Testis (tissue), 2 donors: ENCODE measurements at regions not wholly inside any gene's neighbourhood (a gene's known extent, or its start where the extent isn't known, plus 50 kb on each side); places are given as distances from the start of the nearest gene placed in this dataset.

Experiments
- POLR2A ChIP-seq: fragments of 450-650 bp; IDR thresholded peaks from one replicate; pipeline ENCODE4 v1.6.1; 2017; ENCODE audit warnings: antibody characterized with exemption, mild to moderate bottlenecking, moderate library complexity
- TF ChIP-seq, protein P1 (sequence below), 3 experiments: fragments of 450-650 bp in 2 of 3; fragments of 200-600 bp in 1 of 3; sonication (generic) in 1 of 3; IDR thresholded peaks; one replicate each; pipeline ENCODE4 v1.5.1; 2016 to 2019; ENCODE audit warnings: antibody characterized with exemption in 3 of 3, mild to moderate bottlenecking in 2 of 3, moderate library complexity in 1 of 3

GRCh38 chr10:10956681-10957542 lies 60.8 kb upstream of the CELF2 start:
- TF ChIP-seq, protein P1, sequence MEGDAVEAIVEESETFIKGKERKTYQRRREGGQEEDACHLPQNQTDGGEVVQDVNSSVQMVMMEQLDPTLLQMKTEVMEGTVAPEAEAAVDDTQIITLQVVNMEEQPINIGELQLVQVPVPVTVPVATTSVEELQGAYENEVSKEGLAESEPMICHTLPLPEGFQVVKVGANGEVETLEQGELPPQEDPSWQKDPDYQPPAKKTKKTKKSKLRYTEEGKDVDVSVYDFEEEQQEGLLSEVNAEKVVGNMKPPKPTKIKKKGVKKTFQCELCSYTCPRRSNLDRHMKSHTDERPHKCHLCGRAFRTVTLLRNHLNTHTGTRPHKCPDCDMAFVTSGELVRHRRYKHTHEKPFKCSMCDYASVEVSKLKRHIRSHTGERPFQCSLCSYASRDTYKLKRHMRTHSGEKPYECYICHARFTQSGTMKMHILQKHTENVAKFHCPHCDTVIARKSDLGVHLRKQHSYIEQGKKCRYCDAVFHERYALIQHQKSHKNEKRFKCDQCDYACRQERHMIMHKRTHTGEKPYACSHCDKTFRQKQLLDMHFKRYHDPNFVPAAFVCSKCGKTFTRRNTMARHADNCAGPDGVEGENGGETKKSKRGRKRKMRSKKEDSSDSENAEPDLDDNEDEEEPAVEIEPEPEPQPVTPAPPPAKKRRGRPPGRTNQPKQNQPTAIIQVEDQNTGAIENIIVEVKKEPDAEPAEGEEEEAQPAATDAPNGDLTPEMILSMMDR (IDR thresholded peaks at IDR 0.05) = no peak
- TF ChIP-seq POLR2A = no peak
